ENCODE measurements at regions not wholly inside any gene's neighbourhood (a gene's known extent, or its start where the extent isn't known, plus 50 kb on each side); places are given as distances from the start of the nearest gene placed in this dataset.

GRCh38 chr3:8357859-8358258, 143.8 kb upstream of the LMCD1 start:
- no peak for DNase-seq (ENCODE audit: low read depth)
- no peak for TF ChIP-seq CTCF (conservative IDR thresholded peaks at IDR 0.05; ENCODE audit: low read depth, low read length)
- H3K4me3 ChIP-seq (ENCODE audit: low read depth, low read length): no peak overlapping the region

- H3K4me3 ChIP-seq (ENCODE audit: low read depth, low read length): no peak overlapping the region
- DNase-seq (ENCODE audit: low read depth): no peak
- TF ChIP-seq CTCF (conservative IDR thresholded peaks at IDR 0.05; ENCODE audit: low read depth, low read length): no peak
These were observed 142.5 kb upstream of the LMCD1 start for GRCh38 chr3:8359133-8359532.

GRCh38 chr3:8363200-8363599, 138.4 kb upstream of the LMCD1 start:
- DNase-seq (ENCODE audit: low read depth): no peak
- H3K4me3 ChIP-seq (ENCODE audit: low read depth, low read length): no peak overlapping the region
- no peak for TF ChIP-seq CTCF (conservative IDR thresholded peaks at IDR 0.05; ENCODE audit: low read depth, low read length)

- no peak for TF ChIP-seq CTCF (conservative IDR thresholded peaks at IDR 0.05; ENCODE audit: low read depth, low read length)
- no peak for DNase-seq (ENCODE audit: low read depth)
- H3K4me3 ChIP-seq (ENCODE audit: low read depth, low read length): no peak overlapping the region
These were observed 136.1 kb upstream of the LMCD1 start for GRCh38 chr3:8365541-8365940.

- no peak overlapping the region for H3K4me3 ChIP-seq (ENCODE audit: low read depth, low read length)
- TF ChIP-seq CTCF (conservative IDR thresholded peaks at IDR 0.05; ENCODE audit: low read depth, low read length): no peak
- no peak for DNase-seq (ENCODE audit: low read depth)
These were observed 135.3 kb upstream of the LMCD1 start for GRCh38 chr3:8366219-8366810.

- no peak for TF ChIP-seq CTCF (conservative IDR thresholded peaks at IDR 0.05; ENCODE audit: low read depth, low read length)
- no peak for DNase-seq (ENCODE audit: low read depth)
- H3K4me3 ChIP-seq (ENCODE audit: low read depth, low read length): no peak overlapping the region
These were observed 133.0 kb upstream of the LMCD1 start for GRCh38 chr3:8368598-8368997.

GRCh38 chr3:8369638-8370037, 132.0 kb upstream of the LMCD1 start:
- DNase-seq (ENCODE audit: low read depth): no peak
- no peak for TF ChIP-seq CTCF (conservative IDR thresholded peaks at IDR 0.05; ENCODE audit: low read depth, low read length)
- H3K4me3 ChIP-seq (ENCODE audit: low read depth, low read length): no peak overlapping the region

All from epithelial cell of proximal tubule (primary cell).